GM19043 (cell line): ENCODE measurements at regions not wholly inside any gene's neighbourhood (a gene's known extent, or its start where the extent isn't known, plus 50 kb on each side); places are given as distances from the start of the nearest gene placed in this dataset.

ENCODE experiments used
- ATAC-seq: cut with Tn5 transposase; IDR thresholded peaks from one replicate; pipeline ENCODE4 v1.9.1; 2021; ENCODE audit warnings: low read depth; ENCODE audit not compliant: unreplicated experiment

GRCh38 chr4:107122736-107123135 lies 86.6 kb upstream of the DKK2 start:
- no peak for ATAC-seq

DNA sequence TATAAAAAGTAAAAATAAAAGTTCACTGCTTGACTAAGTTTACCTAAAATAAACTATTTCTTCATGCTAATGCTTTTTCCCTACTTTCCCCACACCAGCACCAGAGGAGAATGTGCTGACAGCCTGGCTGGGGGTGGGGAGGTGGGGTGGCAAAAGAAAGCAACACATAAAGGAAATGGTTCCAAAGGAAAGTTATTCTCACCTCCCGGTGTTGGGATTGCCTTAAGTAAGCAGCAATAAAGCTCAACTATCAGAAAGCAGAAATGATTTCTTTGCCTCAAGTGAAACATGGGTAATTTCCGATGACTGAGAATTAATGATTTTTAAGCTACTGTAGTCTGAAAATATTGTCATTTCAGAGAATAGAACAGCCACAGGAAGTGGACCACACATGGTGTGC lies 84.5 kb upstream of the DKK2 start:
- ATAC-seq, result no peak

DNA sequence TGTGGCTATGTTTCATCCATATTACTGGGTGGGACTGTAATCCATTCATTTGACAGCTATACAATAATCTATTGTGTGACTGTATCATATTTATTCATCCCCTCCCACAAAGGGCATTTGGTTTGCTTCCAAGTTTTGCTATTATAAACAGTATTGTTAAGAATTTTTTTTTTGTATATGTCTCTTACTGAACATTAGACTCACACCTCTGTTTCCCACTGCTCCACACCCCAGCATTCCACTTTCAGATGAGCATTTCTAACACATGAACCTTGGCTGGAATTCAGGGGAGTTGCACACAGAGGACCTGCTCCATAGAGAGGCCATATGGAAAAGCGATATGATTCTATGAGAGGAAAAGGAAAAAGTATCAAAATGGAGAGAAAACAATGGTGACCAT lies 81.6 kb upstream of the DKK2 start:
- no peak for ATAC-seq

DNA sequence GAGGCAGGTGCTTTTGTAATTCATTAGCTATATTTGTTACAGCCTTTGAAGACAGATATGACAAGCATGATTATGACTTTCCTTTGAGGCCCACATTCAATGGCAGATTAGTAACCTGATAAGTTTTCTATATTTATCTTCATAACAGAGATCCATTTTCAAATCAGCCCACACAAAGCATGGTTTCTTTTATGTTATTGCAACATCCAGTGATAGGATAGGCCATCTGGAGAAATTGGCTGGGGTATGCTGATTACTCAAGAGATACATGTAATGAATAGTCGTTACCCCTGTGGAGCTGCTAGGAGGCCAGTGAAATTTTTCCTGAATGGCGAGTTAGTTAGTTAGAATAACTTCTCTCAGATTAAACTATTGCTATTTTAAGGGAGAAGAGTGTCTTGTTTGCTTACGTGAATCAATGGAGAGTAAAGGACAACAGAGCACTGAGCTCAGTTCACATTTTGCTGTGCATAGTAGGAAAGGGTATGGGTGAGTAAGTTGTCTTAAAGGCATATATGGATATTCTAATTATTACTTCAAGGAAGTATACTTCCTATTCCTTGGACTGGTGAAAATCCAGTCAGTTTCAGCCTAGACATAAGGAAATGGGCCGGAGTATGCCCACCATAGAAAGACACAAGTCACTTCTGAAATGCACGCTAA lies 79.2 kb upstream of the DKK2 start:
- no peak for ATAC-seq

GRCh38 chr4:107114059-107114458 lies 77.9 kb upstream of the DKK2 start:
- no peak for ATAC-seq

DNA sequence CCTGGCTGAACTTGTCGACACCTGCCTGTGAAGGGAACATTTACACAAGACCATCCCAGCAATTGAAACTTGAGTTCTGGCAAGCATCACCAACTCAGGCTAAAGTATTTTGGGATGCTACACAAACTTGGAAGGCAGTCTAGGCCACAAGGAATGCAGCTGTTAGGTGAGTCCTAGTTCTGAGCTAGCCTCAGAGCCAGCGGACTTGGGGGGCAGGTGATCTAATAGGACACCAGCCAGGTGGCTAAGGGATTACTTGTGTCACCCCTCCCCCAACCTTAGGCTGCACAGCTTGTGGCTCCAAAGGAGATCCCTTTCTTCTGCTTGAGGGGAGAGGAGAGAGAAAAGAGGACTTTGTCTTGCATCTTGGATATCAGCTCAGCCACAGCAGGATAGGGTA lies 62.3 kb upstream of the DKK2 start:
- ATAC-seq, result no peak

DNA sequence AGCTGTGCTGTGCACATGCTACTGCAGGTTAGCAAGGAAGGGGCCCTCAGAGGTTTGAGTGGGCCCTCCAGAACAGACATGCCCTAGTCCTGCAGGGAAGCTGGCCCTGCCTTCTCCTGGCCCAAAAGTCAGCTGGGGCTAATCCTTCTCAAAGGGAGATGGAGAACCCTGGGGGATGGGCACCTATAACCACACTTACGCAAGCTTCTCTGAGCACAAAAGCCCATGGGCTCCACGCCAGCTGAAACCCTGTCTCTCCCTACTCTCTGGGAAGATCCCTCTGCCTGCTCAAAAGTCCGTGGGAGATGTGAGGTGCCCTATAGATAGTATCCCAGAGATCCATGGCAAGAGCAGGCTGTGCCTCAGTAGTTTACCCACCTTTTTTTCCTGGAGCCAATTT lies 58.9 kb upstream of the DKK2 start:
- ATAC-seq, result no peak

DNA sequence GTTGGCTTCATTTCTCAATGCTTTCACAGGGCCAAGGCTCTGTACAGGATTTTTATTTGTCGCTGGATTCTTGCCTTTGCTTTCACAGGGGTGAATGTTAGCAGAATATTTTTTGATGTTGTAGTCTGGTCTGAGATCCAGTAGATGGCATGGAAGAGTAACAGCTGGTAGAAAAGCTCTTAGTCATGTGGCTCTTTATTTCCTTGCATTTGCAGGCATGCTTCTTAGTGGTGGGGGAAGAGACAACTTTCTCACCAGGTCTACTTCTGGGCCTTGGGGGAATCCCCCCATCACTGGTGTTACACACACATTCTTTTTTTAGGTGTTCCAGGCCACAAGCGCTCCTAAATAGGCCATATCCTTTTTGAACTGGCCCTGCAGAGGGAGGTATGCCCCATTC lies 58.2 kb upstream of the DKK2 start:
- ATAC-seq, result peak; percentile 56
